Panc1 (cell line): ENCODE measurements at regions not wholly inside any gene's neighbourhood (a gene's known extent, or its start where the extent isn't known, plus 50 kb on each side); places are given as distances from the start of the nearest gene placed in this dataset.

ENCODE experiments used
- CTCF ChIP-seq: fragments of 450-650 bp; IDR thresholded peaks from 2 replicates; pipeline ENCODE4 v1.5.1; 2017; ENCODE audit warnings: mild to moderate bottlenecking
- POLR2AphosphoS5 ChIP-seq: IDR thresholded peaks from 2 replicates; pipeline ENCODE4 v1.6.1; 2012; ENCODE audit warnings: mild to moderate bottlenecking, low read depth, low read length, moderate library complexity
- REST ChIP-seq, 2 experiments: IDR thresholded peaks; 2 replicates each; pipeline ENCODE4 v1.6.1; 2011 to 2012; ENCODE audit warnings: low read depth in 2 of 2, control low read depth in 1 of 2, low read length in 1 of 2, mild to moderate bottlenecking in 1 of 2, moderate library complexity in 1 of 2; ENCODE audit not compliant: insufficient read depth in 1 of 2

DNA sequence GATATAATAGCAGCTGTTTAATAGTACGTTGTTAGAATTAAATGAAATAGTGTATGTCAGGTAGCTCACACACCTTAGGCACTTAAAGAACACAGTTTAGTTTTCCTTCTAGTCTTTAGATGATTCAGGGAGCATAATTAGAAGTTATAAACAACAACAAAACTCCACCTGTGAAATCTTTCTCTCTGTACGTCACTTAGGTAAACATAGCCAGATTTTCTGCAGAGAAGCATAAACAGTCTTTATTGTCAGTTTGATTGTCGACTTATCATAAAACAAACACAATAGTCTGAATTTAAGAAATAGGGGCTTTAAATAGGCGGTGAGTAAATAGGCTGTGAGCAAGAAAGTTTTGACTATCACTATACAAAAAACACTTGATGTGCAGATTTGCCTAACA, 84.6 kb upstream of the PKP2 start:
- TF ChIP-seq REST (IDR thresholded peaks at IDR 0.05; ENCODE audit: insufficient read depth in 1 of 2, low read depth in 2 of 2, low read length in 1 of 2) (no peak), CTCF (no peak), POLR2AphosphoS5 (no peak)
